RKO (cell line): ENCODE measurements at regions not wholly inside any gene's neighbourhood (a gene's known extent, or its start where the extent isn't known, plus 50 kb on each side); places are given as distances from the start of the nearest gene placed in this dataset.

Experiments used
- DNase-seq: peaks from one replicate; pipeline ENCODE4 v3.0.0-alpha.2; 2016; ENCODE audit warnings: low spot score

DNA sequence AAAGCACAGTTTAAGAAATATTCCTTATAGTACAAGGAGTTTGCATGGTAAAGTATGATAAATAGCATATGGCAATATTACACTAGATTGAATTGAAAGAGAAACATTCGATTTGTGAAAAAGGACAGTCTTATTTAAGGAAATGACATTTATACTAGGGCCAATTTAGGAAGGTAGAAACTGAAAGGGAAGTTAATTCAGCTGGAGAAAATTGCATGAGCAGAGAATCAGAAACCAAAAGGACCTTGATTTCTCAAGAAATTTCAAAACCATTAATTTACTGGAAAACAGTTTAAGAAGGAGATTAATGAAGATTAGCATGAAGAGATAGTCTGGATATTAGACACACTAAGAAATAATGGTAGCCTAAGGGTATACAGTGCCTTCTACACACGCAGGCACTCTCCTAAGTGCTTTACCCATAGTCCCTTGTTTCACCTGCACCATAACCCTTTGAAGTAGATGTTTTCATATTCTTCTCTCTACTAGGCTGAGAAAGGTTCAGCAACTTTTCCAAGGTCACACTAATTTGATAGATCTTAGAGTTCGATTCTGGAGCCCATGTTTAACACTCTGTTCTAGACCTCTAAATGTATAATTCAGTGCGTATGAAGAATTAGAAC, 259.1 kb upstream of the SLIT2 start:
- no peak for DNase-seq

- DNase-seq, result no peak
Observed at GRCh38 chr4:19987746-19988145, 264.0 kb upstream of the SLIT2 start.

- DNase-seq, result no peak
Observed at GRCh38 chr4:19983072-19983471, 268.6 kb upstream of the SLIT2 start.

DNA sequence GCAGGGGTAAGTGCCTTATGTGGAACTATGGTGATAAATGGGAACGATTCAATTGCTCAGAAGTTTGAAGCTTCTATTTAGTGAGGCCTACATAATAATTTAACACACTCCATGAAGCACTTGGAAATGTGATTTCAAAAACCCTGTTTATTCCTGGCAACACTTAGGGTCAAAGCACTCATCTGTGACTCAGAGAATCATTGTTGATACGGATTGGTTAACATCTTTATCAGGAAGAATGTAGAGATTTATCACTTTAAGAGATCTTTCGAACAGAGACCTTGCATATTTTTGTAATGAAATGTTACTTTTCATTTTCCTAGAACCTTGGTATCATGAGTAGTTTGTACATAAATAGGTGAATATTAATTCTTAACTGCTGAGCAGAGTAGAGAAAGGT, 269.1 kb upstream of the SLIT2 start:
- no peak for DNase-seq

GRCh38 chr4:19971829-19972228, 279.9 kb upstream of the SLIT2 start:
- no peak for DNase-seq

- no peak for DNase-seq
Observed at GRCh38 chr4:19969492-19969891, 282.2 kb upstream of the SLIT2 start.

DNA sequence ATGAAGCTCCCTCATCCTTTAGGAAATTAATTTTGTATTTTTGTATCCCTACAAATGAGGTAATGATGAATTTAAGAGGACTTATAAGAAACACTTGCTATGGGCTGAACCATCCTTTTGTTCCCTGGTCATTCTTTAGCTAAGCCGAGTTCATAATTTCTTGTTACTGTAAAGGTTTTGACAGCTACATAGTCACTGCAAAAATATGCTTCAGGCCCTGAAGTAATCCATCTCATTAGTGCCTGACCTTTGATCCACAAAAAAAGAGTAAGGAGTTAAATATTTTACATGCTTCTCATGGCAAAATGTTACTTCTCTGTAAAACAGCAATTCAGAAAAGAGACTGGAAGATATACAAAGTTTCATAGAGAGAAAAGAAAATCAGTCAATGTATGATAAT, 290.6 kb upstream of the SLIT2 start:
- DNase-seq, result no peak

DNA sequence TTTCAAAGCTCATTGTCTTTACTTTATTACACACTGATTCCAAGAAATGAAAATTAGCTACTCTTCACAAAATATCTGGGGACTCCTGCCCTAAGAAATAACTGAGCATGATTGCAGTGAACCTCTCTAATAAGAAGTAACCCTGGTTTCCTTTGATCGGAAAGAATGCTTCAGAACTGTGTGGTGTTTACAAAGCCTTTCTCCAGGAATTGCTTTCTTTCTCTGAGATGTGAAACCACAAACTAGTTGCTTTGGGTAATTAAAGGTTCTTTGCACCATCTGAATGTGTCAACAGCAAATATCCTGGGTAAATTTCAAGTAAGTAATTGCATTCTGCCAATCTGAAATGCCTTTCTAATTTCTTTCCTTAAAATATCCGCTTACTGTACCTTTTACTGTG, 292.9 kb upstream of the SLIT2 start:
- DNase-seq, result no peak

DNA sequence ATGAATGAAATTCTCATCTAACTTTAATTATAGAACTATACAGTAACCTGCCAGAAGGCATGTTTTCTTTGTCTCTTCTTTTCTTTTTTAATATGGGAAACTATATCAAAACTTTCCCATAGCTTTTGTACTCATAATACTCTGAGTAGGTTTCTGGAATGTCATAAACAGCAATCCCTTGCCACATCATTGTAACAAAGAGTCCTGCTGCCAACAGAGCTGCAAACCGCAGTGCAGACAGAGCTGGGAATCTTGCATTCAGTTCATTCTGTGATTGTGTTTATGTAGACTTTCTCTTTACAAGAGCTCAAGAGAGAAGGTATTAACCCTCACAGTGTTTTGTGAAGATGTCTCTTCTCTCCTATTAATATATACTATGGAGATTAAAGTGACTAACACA, 304.4 kb upstream of the SLIT2 start:
- no peak for DNase-seq

DNA sequence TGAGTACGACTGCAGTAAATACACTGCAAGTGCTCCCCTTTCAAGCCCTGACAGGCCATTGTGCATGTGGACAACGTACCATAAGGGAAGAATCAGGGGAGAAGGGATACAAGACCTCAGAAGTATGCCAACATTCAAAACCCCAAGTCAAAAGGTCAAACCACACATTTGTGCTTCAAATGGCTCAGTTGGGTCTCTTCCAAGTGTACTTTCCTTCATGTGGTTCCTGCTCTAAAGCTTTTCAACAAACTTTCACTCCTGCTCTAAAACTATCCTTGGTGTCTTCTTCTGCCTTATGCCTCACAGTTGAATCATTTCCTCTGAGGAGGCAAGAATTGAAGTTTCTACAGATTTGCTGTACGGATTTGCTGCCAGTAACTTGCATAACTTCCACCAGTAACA, 305.7 kb upstream of the SLIT2 start:
- DNase-seq, result no peak

GRCh38 chr4:19945501-19945900, 306.2 kb upstream of the SLIT2 start:
- DNase-seq, result no peak

DNA sequence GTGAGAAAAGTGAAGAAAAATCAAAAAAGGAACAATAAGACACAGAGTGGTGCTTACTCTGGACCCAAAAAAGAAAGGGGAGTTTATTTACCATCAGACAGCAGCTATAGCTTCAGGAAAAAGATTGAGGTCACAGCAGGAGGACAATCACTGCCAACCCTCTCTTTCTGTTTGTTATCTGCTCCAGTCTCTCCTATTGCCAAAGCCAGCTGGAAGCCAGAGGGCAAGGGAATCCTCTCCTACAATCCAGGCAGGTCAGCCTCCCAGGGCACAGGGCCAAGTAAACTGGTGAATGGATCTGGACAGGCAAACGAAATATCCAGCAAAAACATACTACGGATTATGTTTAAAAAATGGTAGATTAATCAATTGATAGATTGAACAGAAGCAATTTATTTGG, 306.9 kb upstream of the SLIT2 start:
- DNase-seq, result no peak

DNA sequence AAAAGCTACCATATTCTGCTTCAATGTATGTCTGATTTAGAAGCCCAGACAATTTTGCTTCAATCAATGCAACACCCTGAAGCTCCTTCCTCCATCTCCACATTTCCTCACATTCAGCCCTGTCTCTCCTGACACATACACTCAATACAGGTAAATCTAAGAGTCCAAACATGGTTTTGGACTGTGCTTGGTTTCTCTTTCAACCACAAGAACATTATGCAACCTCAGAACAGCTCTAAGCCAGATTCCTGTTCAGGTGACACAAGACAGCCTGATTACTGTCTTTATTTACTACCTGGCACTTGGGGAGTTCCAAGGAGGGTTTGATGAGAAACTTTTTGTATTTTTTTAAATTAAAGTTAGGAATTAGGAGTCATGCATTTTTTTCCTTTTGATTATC, 307.5 kb upstream of the SLIT2 start:
- no peak for DNase-seq

DNA sequence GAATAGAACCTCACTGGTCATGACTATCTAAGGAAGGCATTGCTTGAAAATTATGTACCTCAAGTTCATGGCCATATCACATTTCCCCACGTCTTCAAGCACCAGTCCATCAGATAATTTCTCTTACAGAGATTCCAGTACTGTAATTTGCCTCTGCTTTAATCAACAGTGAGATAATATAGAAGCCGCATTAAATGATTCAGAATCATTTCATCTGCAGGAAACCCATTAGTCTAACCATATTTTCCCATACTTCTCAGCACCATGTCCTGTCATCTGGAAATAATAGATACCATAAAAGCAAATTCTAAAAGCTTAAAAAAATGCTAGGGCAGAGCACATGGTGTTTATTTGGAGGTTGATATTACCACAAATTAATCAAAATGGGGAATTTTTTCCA, 310.3 kb upstream of the SLIT2 start:
- DNase-seq, result no peak

DNA sequence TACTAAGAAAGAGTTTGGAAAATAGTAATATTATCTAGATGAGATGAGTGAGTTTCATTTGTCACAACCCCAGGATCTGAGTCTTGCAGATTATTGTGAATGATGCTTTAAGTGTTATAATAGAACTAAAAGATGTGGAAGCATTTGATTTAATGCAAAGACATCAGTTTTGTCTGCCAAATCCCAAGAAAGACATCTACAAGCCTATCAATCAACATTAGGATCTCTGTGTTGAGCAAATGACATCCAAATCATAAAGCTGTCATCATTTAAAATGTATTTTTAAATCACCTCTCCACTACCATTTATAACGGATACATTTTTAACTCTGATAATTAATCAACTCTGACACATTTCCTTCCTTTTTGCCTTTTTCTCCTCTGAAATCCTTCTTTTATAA, 310.8 kb upstream of the SLIT2 start:
- no peak for DNase-seq

GRCh38 chr4:19936476-19936875, 315.2 kb upstream of the SLIT2 start:
- no peak for DNase-seq

DNA sequence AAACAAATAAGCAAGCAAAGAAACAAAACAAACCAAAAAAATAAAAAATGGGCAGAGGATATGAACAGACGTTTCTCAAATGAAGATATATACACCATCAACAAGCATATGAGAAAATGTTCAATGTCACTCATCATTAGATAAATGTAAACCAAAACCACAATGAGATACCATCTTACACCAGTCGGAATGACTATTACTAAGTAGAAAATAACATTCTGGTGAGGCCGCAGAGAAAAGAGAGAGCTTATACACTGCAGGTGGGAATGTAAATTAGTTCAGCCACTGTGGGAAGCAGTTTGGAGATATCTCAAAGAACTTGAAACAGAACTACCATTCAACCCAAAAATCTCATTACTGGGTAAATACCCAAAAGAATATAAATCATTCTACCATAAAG, 321.0 kb upstream of the SLIT2 start:
- no peak for DNase-seq

DNA sequence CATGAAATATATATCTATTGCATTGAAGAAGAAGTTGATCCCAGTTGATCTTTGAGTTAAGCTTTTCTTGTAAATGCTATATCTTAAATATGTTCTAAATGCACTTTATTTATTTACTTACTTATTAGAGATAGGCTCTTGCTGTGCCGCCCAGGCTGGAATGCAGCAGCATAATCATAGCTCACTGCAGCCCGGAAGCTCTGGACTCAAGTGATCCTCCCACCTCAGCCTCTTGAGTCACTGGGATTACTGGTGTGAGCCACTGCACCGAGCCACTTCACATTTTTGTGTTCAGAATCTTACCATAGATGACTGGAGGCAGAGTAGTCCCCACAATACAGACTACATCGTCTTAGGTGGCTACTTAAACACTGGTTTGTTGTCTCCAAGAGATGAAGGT, 324.3 kb upstream of the SLIT2 start:
- DNase-seq, result no peak

- DNase-seq, result no peak
Observed at GRCh38 chr4:19925516-19925915, 326.2 kb upstream of the SLIT2 start.

GRCh38 chr4:19924761-19925160, 326.9 kb upstream of the SLIT2 start:
- no peak for DNase-seq

GRCh38 chr4:19915276-19915675, 336.4 kb upstream of the SLIT2 start:
- no peak for DNase-seq

DNA sequence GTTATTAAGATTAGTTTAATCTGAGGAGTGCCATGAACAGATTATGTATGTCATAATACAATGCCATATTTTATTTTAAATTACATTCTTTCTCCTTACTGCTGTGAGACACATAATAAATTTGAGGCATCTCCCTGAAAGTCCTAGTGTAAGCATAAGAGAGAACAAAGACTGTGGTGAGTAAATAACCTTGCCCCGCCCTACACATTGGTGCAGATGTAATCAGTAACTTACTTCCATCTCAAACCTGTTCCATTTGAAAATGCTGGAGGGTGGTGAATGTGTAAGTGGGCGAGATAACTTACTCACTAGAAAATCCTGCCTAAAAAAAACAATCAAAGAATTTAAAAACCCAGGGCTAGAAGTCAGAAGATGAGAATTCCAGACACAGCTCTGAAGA, 338.1 kb upstream of the SLIT2 start:
- DNase-seq, result no peak

GRCh38 chr4:19910861-19911525, 340.7 kb upstream of the SLIT2 start:
- no peak for DNase-seq

GRCh38 chr4:19905024-19905423, 346.7 kb upstream of the SLIT2 start:
- no peak for DNase-seq
